ENCODE measurements at regions not wholly inside any gene's neighbourhood (a gene's known extent, or its start where the extent isn't known, plus 50 kb on each side); places are given as distances from the start of the nearest gene placed in this dataset.

DNA sequence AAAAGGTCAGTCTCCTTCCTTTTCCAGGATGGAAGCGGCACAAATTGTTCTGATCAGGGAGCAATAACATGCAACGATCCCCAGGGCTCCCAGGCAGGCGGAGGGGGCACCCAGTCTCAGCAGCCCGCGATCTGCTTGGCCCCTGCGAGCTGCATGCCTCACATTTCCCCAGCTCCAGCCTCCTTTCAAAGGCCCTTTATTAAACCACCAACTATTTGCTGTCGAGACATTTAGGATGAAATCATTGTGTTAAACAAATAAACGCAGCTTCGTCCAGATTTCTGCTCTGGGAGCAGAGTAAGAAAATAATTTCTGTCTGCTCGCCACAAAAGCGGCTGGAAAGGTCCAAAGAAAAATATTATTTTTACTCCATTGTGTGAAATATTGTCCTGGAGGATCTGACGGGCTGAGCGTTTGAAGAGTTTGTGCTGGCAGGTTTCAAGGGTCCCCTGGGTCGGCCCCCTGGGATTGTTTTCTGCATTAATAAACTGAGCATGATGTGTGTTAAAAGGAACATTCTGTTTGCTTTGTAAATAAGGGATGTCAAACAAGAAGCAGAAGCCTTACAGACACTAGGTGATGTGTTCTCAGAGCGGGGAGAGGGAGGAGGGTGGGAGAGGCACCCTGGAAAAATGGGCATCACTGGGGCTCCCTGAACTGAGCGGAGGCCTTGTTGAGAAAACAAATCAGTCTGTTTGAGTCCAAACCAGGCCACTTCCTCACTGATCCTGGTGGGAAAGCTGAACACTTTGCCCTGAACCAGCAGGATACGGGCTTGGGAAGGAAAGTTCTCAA, 110.1 kb downstream of the FOXD1 start:
- peaks cover 3% of the 10 kb centered on the region; the same call in 1 of the 2 replicates for H3K9me2 ChIP-seq (ENCODE audit: insufficient read depth)
- H3K27ac Mint-ChIP-seq = no peak overlapping the region
- peaks cover 9% of the 10 kb centered on the region for H3K27me3 Mint-ChIP-seq (ENCODE audit: insufficient read depth, low read depth, poor library complexity)
- H2AFZ ChIP-seq = peak overlapping the region; percentile 91
- H3K4me3 ChIP-seq = no peak overlapping the region
- TF ChIP-seq ZNF331 (CRISPR knock-in tag; IDR thresholded peaks at IDR 0.05; ENCODE audit: low read depth) = no peak
- no peak for TF ChIP-seq EZH2phosphoT487 (IDR thresholded peaks at IDR 0.05; ENCODE audit: unreplicated experiment)
- TF ChIP-seq CREB1 (CRISPR knock-in tag; IDR thresholded peaks at IDR 0.05; ENCODE audit: low read depth) = no peak
- TF ChIP-seq, protein P1, sequence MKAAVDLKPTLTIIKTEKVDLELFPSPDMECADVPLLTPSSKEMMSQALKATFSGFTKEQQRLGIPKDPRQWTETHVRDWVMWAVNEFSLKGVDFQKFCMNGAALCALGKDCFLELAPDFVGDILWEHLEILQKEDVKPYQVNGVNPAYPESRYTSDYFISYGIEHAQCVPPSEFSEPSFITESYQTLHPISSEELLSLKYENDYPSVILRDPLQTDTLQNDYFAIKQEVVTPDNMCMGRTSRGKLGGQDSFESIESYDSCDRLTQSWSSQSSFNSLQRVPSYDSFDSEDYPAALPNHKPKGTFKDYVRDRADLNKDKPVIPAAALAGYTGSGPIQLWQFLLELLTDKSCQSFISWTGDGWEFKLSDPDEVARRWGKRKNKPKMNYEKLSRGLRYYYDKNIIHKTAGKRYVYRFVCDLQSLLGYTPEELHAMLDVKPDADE (IDR thresholded peaks at IDR 0.05) = no peak
- no peak for TF ChIP-seq NANOG (IDR thresholded peaks at IDR 0.05; ENCODE audit: borderline replicate concordance)
- TF ChIP-seq, protein P2, sequence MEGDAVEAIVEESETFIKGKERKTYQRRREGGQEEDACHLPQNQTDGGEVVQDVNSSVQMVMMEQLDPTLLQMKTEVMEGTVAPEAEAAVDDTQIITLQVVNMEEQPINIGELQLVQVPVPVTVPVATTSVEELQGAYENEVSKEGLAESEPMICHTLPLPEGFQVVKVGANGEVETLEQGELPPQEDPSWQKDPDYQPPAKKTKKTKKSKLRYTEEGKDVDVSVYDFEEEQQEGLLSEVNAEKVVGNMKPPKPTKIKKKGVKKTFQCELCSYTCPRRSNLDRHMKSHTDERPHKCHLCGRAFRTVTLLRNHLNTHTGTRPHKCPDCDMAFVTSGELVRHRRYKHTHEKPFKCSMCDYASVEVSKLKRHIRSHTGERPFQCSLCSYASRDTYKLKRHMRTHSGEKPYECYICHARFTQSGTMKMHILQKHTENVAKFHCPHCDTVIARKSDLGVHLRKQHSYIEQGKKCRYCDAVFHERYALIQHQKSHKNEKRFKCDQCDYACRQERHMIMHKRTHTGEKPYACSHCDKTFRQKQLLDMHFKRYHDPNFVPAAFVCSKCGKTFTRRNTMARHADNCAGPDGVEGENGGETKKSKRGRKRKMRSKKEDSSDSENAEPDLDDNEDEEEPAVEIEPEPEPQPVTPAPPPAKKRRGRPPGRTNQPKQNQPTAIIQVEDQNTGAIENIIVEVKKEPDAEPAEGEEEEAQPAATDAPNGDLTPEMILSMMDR (conservative IDR thresholded peaks at IDR 0.05; ENCODE audit: low read depth in 2 of 2) = no peak
- no peak for TF ChIP-seq POLR2AphosphoS5 (IDR thresholded peaks at IDR 0.05; ENCODE audit: low read depth)
- no peak for TF ChIP-seq REST (IDR thresholded peaks at IDR 0.05; ENCODE audit: unreplicated experiment)
- TF ChIP-seq ZNF114 (CRISPR knock-in tag; IDR thresholded peaks at IDR 0.05) = no peak
- TF ChIP-seq JUNB (IDR thresholded peaks at IDR 0.05; ENCODE audit: unreplicated experiment) = no peak
- TF ChIP-seq STAT1 (IDR thresholded peaks at IDR 0.05; ENCODE audit: unreplicated experiment) = no peak
- TF ChIP-seq EZH2 (IDR thresholded peaks at IDR 0.05; ENCODE audit: low read depth, unreplicated experiment) = no peak
- no peak for TF ChIP-seq ZNF462 (CRISPR knock-in tag; IDR thresholded peaks at IDR 0.05)
- H3K9me3 Mint-ChIP-seq = no peaks in the 10 kb centered on the region; the same call in 2 of the 3 replicates
- no peak overlapping the region for H3K27ac ChIP-seq (ENCODE audit: low read depth)
- peaks cover 15% of the 10 kb centered on the region for H3K4me1 Mint-ChIP-seq
- H4K20me1 ChIP-seq (replicated peaks; ENCODE audit: insufficient read depth) = no peaks in the 10 kb centered on the region
- H3K36me3 ChIP-seq (ENCODE audit: insufficient read depth) = no peaks in the 10 kb centered on the region
- H3K4me1 ChIP-seq (ENCODE audit: insufficient read depth) = peaks cover 15% of the 10 kb centered on the region
- ATAC-seq = peak; percentile 60
- H3F3A ChIP-seq (replicated peaks; ENCODE audit: low read depth) = no peaks in the 10 kb centered on the region
- H3K79me2 ChIP-seq (replicated peaks; ENCODE audit: insufficient read depth) = no peaks in the 10 kb centered on the region
- no peak overlapping the region for H3K4me2 ChIP-seq
- peak; percentile 12 for DNase-seq (ENCODE audit: low spot score)
- no peak overlapping the region for H3K4me3 Mint-ChIP-seq
- no peaks in the 10 kb centered on the region for H3K36me3 Mint-ChIP-seq (ENCODE audit: low read depth)
- H3K27me3 ChIP-seq (ENCODE audit: insufficient read depth) = no peaks in the 10 kb centered on the region
